Endothelial cell of umbilical vein (primary cell): ENCODE measurements at regions not wholly inside any gene's neighbourhood (a gene's known extent, or its start where the extent isn't known, plus 50 kb on each side); places are given as distances from the start of the nearest gene placed in this dataset.

Experiments
- CTCF ChIP-seq, 2 donors: IDR thresholded peaks; 1 replicate in 1 of 2; 2 replicates in 1 of 2; pipeline ENCODE4 v1.5.1; 2011; ENCODE audit warnings: low read length in 2 of 2, mild to moderate bottlenecking in 2 of 2, moderate library complexity in 2 of 2, control low read depth in 1 of 2, inconsistent platforms in 1 of 2, low read depth in 1 of 2; ENCODE audit not compliant: insufficient read depth in 1 of 2; ENCODE audit errors: extremely low read depth in 1 of 2
- FOS ChIP-seq: IDR thresholded peaks from 2 replicates; pipeline ENCODE4 v1.6.1; 2011; ENCODE audit warnings: mild to moderate bottlenecking, low read length, moderate library complexity, borderline replicate concordance; ENCODE audit not compliant: insufficient read depth
- POLR2A ChIP-seq: IDR thresholded peaks from 2 replicates; pipeline ENCODE4 v1.6.1; 2012; ENCODE audit warnings: low read depth, mild to moderate bottlenecking, control low read depth, low read length

- TF ChIP-seq CTCF (IDR thresholded peaks at IDR 0.05; ENCODE audit: extremely low read depth in 1 of 2, insufficient read depth in 1 of 2, low read depth in 1 of 2, low read length in 2 of 2) (no peak), FOS (no peak), POLR2A (no peak)
These were observed 144.9 kb downstream of the SCG2 start for GRCh38 chr2:223457301-223457700.
